Tibial artery (tissue), 4 donors: ENCODE measurements at regions not wholly inside any gene's neighbourhood (a gene's known extent, or its start where the extent isn't known, plus 50 kb on each side); places are given as distances from the start of the nearest gene placed in this dataset.

Experiments
- DNase-seq, 2 donors: peaks; one replicate each; pipeline ENCODE4 v3.0.0-alpha.2; 2019
- H3K27ac ChIP-seq, 2 donors: fragments of 200-600 bp; sonication (generic) in 1 of 2; 1 replicate in 1 of 2; 2 replicates in 1 of 2; pipeline ENCODE4 v1.5.1; 2018 to 2019; ENCODE audit warnings: mild to moderate bottlenecking in 1 of 2
- H3K27me3 ChIP-seq, 2 donors: fragments of 200-600 bp; sonication (generic) in 1 of 2; one replicate each; pipeline versions ENCODE4 v1.5.1 to v1.6.0; 2016 to 2019
- H3K36me3 ChIP-seq, 3 donors: fragments of 200-600 bp; sonication (generic) in 2 of 3; one replicate each; pipeline ENCODE4 v1.5.1; 2016 to 2019; ENCODE audit warnings: mild to moderate bottlenecking in 2 of 3
- H3K4me1 ChIP-seq, 4 donors: fragments of 200-600 bp; sonication (generic) in 2 of 4; 1 replicate in 3 of 4; 2 replicates in 1 of 4; pipeline ENCODE4 v1.5.1; 2016 to 2019
- H3K4me3 ChIP-seq, 2 donors: fragments of 200-600 bp; sonication (generic) in 1 of 2; 1 replicate in 1 of 2; 2 replicates in 1 of 2; pipeline ENCODE4 v1.5.1; 2018 to 2019; ENCODE audit warnings: mild to moderate bottlenecking in 2 of 2
- H3K9me3 ChIP-seq, 3 donors: fragments of 200-600 bp; sonication (generic) in 1 of 3; one replicate each; pipeline ENCODE4 v1.5.1; 2016 to 2019
- intact Hi-C: fragments of 100-400 bp; cut with DNase I; formaldehyde crosslinking; loops from one replicate; pipeline ENCODE4 v1.15.0; 2023; ENCODE audit warnings: low total_unique reads
- TF ChIP-seq, protein P1 (sequence below), 2 experiments: fragments of 200-600 bp in 1 of 2; fragments of 450-650 bp in 1 of 2; IDR thresholded peaks; one replicate each; pipeline ENCODE4 v1.5.1; 2017 to 2019; ENCODE audit warnings: antibody characterized with exemption in 2 of 2, mild to moderate bottlenecking in 1 of 2, moderate library complexity in 1 of 2

GRCh38 chrX:7789200-7789599 lies 53.8 kb upstream of the VCX start:
- TF ChIP-seq, protein P1, sequence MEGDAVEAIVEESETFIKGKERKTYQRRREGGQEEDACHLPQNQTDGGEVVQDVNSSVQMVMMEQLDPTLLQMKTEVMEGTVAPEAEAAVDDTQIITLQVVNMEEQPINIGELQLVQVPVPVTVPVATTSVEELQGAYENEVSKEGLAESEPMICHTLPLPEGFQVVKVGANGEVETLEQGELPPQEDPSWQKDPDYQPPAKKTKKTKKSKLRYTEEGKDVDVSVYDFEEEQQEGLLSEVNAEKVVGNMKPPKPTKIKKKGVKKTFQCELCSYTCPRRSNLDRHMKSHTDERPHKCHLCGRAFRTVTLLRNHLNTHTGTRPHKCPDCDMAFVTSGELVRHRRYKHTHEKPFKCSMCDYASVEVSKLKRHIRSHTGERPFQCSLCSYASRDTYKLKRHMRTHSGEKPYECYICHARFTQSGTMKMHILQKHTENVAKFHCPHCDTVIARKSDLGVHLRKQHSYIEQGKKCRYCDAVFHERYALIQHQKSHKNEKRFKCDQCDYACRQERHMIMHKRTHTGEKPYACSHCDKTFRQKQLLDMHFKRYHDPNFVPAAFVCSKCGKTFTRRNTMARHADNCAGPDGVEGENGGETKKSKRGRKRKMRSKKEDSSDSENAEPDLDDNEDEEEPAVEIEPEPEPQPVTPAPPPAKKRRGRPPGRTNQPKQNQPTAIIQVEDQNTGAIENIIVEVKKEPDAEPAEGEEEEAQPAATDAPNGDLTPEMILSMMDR (IDR thresholded peaks at IDR 0.05): no peak
- Histone ChIP-seq H3K36me3 (no peaks in the 10 kb centered on the region), H3K27ac (no peak overlapping the region), H3K4me3 (no peak overlapping the region), H3K9me3 (no peaks in the 10 kb centered on the region), H3K27me3 (no peaks in the 10 kb centered on the region), H3K4me1 (no peaks in the 10 kb centered on the region)
- intact Hi-C loops: no loop called here
- DNase-seq: no peak

DNA sequence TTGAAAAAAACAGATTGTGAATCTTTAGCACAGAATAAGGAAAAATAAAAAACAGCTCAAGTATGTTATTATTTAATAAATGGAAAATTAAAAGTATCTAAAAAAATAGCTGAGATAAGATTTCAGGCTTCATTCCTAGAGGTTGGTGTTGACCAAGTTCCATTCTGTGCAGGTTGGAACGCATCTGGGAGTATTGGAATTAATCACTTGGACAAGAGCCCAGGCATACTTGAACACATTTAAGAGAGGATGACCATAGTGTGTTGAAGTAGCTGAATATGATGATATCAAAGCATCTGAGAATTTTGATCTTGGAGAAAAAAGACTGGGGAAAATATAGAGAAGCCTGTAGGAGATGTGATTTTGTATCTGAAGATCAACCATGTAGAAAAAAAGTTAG lies 54.6 kb upstream of the VCX start:
- H3K4me3 ChIP-seq: no peak overlapping the region
- H3K27ac ChIP-seq: no peak overlapping the region
- H3K27me3 ChIP-seq: no peaks in the 10 kb centered on the region
- intact Hi-C loops: no loop called here
- H3K36me3 ChIP-seq: no peaks in the 10 kb centered on the region
- TF ChIP-seq, protein P1 (IDR thresholded peaks at IDR 0.05): no peak
- no peaks in the 10 kb centered on the region for H3K4me1 ChIP-seq
- no peak for DNase-seq
- no peaks in the 10 kb centered on the region for H3K9me3 ChIP-seq

- H3K27ac ChIP-seq: no peak overlapping the region
- intact Hi-C loops: no loop called here
- H3K9me3 ChIP-seq: no peaks in the 10 kb centered on the region
- H3K36me3 ChIP-seq: no peaks in the 10 kb centered on the region
- no peaks in the 10 kb centered on the region for H3K27me3 ChIP-seq
- no peaks in the 10 kb centered on the region for H3K4me1 ChIP-seq
- no peak for DNase-seq
- no peak overlapping the region for H3K4me3 ChIP-seq
- TF ChIP-seq, protein P1 (IDR thresholded peaks at IDR 0.05): no peak
These were observed 55.3 kb upstream of the VCX start for GRCh38 chrX:7787714-7788113.

DNA sequence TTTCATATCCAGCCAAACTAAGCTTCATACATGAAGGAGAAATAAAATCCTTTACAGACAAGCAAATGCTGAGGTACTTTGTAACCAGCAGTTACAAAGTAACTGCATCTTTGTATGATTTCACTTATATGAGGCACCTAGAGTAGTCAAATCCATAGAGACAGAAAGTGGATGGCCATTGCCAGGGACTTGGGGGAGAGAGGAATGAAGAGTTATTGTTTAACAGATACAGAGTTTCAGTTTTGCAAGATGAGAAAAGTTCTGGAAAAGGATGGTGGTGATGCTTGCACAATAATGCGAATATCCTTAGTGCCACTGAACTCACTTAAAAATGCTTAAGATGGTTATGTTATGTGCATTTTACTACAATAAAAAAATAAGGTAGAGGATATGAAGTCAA lies 58.4 kb upstream of the VCX start:
- Histone ChIP-seq H3K36me3 (no peaks in the 10 kb centered on the region), H3K4me1 (no peaks in the 10 kb centered on the region), H3K4me3 (no peak overlapping the region), H3K9me3 (no peaks in the 10 kb centered on the region), H3K27ac (no peak overlapping the region), H3K27me3 (no peaks in the 10 kb centered on the region)
- TF ChIP-seq, protein P1 (IDR thresholded peaks at IDR 0.05): no peak
- intact Hi-C loops: no loop called here
- DNase-seq: no peak

GRCh38 chrX:7779644-7780043 lies 63.3 kb upstream of the VCX start:
- H3K27me3 ChIP-seq: no peaks in the 10 kb centered on the region
- no peaks in the 10 kb centered on the region for H3K36me3 ChIP-seq
- intact Hi-C loops: no loop called here
- no peak overlapping the region for H3K27ac ChIP-seq
- DNase-seq: no peak
- TF ChIP-seq, protein P1 (IDR thresholded peaks at IDR 0.05): no peak
- no peaks in the 10 kb centered on the region for H3K4me1 ChIP-seq
- H3K9me3 ChIP-seq: no peaks in the 10 kb centered on the region
- H3K4me3 ChIP-seq: no peak overlapping the region

- Histone ChIP-seq H3K27me3 (no peaks in the 10 kb centered on the region), H3K4me3 (no peak overlapping the region), H3K9me3 (no peaks in the 10 kb centered on the region), H3K36me3 (no peaks in the 10 kb centered on the region), H3K4me1 (no peaks in the 10 kb centered on the region), H3K27ac (no peak overlapping the region)
- TF ChIP-seq, protein P1 (IDR thresholded peaks at IDR 0.05): no peak
- DNase-seq: no peak
- intact Hi-C loops: no loop called here
These were observed 67.0 kb upstream of the VCX start for GRCh38 chrX:7775987-7776386.
